IPS-20b (cell line): ENCODE measurements at regions not wholly inside any gene's neighbourhood (a gene's known extent, or its start where the extent isn't known, plus 50 kb on each side); places are given as distances from the start of the nearest gene placed in this dataset.

Experiments used
- H3K27ac ChIP-seq: one replicate; pipeline ENCODE4 v1.5.1; 2013; ENCODE audit warnings: low read length
- H3K27me3 ChIP-seq: 2 replicates; pipeline ENCODE4 v1.6.1; 2013; ENCODE audit warnings: mild to moderate bottlenecking, low read length, inconsistent platforms; ENCODE audit not compliant: insufficient read depth
- H3K36me3 ChIP-seq: 2 replicates; pipeline ENCODE4 v1.6.1; 2013; ENCODE audit warnings: low read depth, mild to moderate bottlenecking, inconsistent platforms, low read length, moderate library complexity; ENCODE audit not compliant: insufficient read depth
- H3K4me1 ChIP-seq: 2 replicates; pipeline ENCODE4 v1.6.1; 2013; ENCODE audit warnings: mild to moderate bottlenecking, control low read depth, inconsistent platforms, low read length, moderate library complexity; ENCODE audit not compliant: insufficient read depth
- H3K4me3 ChIP-seq: 2 replicates; pipeline ENCODE4 v1.5.1; 2013; ENCODE audit warnings: mild to moderate bottlenecking, low read length, inconsistent platforms
- H3K9ac ChIP-seq: 2 replicates; pipeline ENCODE4 v1.6.1; 2013; ENCODE audit warnings: low read depth, mild to moderate bottlenecking, inconsistent platforms, low read length, moderate library complexity
- H3K9me3 ChIP-seq: 2 replicates; pipeline ENCODE4 v1.6.1; 2013; ENCODE audit warnings: mild to moderate bottlenecking, low read depth, low read length, inconsistent platforms; ENCODE audit not compliant: insufficient read depth

DNA sequence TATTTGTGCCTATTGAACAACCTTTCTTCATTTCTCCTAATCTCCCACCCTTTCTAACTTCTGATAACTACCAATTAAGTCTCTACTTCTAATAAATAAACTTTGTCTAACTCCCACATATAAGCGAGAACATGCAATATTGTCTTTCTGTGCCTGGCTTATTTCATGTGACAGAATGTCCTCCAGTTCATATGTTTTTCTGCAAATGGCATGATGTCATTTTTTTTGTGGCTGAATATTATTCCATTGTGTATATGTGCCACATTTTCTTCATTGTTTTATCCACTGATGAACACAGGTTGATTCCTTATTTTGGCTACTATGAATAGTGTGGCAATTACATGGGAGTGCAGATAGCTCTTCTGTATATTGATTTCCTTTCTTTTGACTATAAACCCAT, 1041.5 kb upstream of the MANEA start:
- Histone ChIP-seq H3K9ac (no peak overlapping the region), H3K36me3 (no peaks in the 10 kb centered on the region), H3K27me3 (no peaks in the 10 kb centered on the region), H3K4me3 (no peak overlapping the region), H3K27ac (no peak overlapping the region), H3K9me3 (no peaks in the 10 kb centered on the region), H3K4me1 (no peaks in the 10 kb centered on the region)

DNA sequence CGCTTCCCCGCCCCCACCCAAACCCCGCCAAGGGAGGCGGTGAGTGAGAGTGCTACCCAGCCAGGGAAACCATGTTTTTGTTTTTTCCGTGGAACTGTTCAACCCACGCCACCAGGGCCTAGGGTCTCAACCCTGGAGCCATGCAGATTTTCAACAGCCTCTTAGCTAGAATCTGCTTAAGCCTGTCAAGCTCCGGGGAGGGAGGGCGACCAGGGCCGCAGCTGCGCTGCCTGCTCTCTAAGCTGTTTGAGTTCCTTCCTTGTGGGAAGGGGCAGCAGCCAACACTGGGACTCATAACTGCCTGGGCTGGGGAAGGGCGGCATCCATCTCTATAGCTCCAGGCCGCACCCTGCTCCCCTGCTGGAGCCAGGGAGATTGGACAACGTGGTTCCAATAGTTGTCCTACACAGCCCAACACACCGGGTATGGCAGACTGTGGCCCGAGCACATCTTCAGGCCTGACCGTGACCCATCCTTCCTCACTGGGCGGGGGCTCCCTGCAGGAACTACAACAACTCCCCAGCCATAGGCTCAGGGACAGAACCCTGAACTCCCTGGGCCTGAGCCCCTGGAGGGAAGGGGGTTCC, 1065.7 kb upstream of the MANEA start:
- Histone ChIP-seq H3K27me3 (no peaks in the 10 kb centered on the region), H3K9me3 (no peaks in the 10 kb centered on the region), H3K27ac (no peak overlapping the region), H3K4me3 (no peak overlapping the region), H3K36me3 (no peaks in the 10 kb centered on the region), H3K9ac (no peak overlapping the region), H3K4me1 (no peaks in the 10 kb centered on the region)

DNA sequence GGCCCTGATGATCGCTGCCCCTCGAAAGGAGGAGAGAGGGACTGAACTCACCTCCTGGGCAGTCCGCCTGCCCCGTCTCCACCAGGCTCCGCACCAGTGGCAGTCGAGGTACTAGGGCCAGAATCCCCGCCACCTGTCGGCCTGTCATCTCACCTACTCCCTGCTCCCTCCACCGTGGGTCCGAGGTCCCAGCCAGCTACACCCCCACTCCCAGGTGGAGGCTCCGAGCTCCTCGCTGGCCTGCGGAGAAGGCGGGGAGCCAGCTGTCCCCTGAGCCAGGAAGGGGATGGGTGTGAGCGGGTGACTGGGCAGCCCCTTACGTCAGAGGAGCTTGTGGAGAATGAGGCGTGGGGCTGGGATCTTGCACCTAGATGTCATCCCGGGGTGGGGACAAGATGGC, 1066.5 kb upstream of the MANEA start:
- Histone ChIP-seq H3K9ac (no peak overlapping the region), H3K27ac (no peak overlapping the region), H3K9me3 (no peaks in the 10 kb centered on the region), H3K36me3 (no peaks in the 10 kb centered on the region), H3K4me1 (no peaks in the 10 kb centered on the region), H3K4me3 (no peak overlapping the region), H3K27me3 (no peaks in the 10 kb centered on the region)

GRCh38 chr6:94501516-94501915, 1075.8 kb upstream of the MANEA start:
- Histone ChIP-seq H3K4me3 (no peak overlapping the region), H3K4me1 (no peaks in the 10 kb centered on the region), H3K9ac (no peak overlapping the region), H3K9me3 (no peaks in the 10 kb centered on the region), H3K27ac (no peak overlapping the region), H3K27me3 (no peaks in the 10 kb centered on the region), H3K36me3 (no peaks in the 10 kb centered on the region)

DNA sequence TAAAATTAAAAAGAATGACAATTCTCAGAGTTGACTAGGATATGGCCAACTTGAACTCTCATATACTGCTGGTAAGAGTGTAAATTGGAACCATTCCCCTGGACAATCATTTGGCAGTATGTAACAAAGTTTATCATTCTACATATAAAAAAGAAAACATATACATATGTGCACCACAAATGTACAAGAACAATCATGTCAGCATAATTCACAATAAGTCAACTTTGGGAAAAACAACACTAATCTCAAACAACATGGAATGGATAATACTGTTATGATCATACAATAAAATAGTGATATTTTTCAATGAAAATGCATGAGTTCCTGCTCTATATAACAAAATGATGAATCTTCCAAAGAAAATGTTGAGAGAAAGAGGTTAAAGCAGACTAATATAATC, 1078.7 kb upstream of the EPHA7 start:
- H3K27me3 ChIP-seq: no peaks in the 10 kb centered on the region
- H3K9ac ChIP-seq: no peak overlapping the region
- H3K36me3 ChIP-seq: no peaks in the 10 kb centered on the region
- no peak overlapping the region for H3K4me3 ChIP-seq
- no peaks in the 10 kb centered on the region for H3K4me1 ChIP-seq
- H3K27ac ChIP-seq: no peak overlapping the region
- no peaks in the 10 kb centered on the region for H3K9me3 ChIP-seq

- Histone ChIP-seq H3K36me3 (no peaks in the 10 kb centered on the region), H3K9ac (no peak overlapping the region), H3K4me3 (no peak overlapping the region), H3K4me1 (no peaks in the 10 kb centered on the region), H3K9me3 (no peaks in the 10 kb centered on the region), H3K27me3 (no peaks in the 10 kb centered on the region), H3K27ac (no peak overlapping the region)
These were observed 1075.1 kb upstream of the EPHA7 start for GRCh38 chr6:94494500-94494899.

DNA sequence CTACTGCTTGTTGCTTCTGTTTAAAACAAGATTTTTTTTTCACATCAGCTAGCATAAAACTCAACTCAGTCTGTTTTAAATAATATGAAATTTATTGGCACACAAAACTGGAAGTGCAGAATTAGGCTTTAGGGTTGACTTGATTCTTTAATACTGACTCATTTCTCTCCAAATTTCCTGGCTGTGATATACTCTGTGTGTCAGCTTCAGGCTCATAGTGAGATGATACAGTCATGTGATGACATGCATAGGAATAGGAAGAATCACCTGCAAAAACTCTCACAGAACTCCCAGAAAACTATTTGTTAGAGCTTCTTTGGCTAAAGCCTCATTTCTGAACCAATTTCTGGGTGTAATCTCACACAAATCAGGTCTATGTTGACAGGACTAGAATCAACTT, 1068.0 kb upstream of the EPHA7 start:
- H3K27me3 ChIP-seq: no peaks in the 10 kb centered on the region
- peaks cover 2% of the 10 kb centered on the region; the same call in 1 of the 2 replicates for H3K4me1 ChIP-seq
- no peaks in the 10 kb centered on the region for H3K9me3 ChIP-seq
- H3K27ac ChIP-seq: no peak overlapping the region
- no peak overlapping the region for H3K4me3 ChIP-seq
- no peak overlapping the region for H3K9ac ChIP-seq
- H3K36me3 ChIP-seq: no peaks in the 10 kb centered on the region

- Histone ChIP-seq H3K9me3 (peaks cover 8% of the 10 kb centered on the region; the same call in 1 of the 2 replicates), H3K27me3 (no peaks in the 10 kb centered on the region), H3K36me3 (no peaks in the 10 kb centered on the region), H3K9ac (no peak overlapping the region), H3K4me1 (peaks cover 3% of the 10 kb centered on the region; the same call in 1 of the 2 replicates), H3K27ac (no peak overlapping the region), H3K4me3 (no peak overlapping the region)
These were observed 1059.0 kb upstream of the EPHA7 start for GRCh38 chr6:94478133-94479005.

DNA sequence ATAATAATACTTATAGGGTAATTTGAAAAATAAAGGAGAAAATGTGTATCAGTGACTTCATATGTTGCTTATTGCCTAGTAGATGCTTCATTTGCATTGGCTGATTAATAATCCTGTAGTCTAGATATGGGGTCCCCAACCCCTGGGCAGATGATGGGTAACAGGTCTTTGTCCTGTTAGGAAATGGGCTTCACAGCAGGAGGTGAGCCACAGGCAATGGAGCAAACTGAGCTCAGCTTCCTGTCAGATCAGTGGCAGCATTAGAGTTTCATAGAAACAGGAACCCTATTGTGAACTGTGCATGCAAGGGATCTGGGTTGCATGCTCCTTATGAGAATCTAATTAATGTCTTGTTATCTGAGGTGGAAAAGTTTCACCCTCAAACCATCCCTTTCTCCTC, 1049.5 kb upstream of the EPHA7 start:
- Histone ChIP-seq H3K9me3 (no peaks in the 10 kb centered on the region), H3K36me3 (no peaks in the 10 kb centered on the region), H3K27me3 (no peaks in the 10 kb centered on the region), H3K27ac (no peak overlapping the region), H3K4me1 (peaks cover 20% of the 10 kb centered on the region; the same call in 1 of the 2 replicates), H3K4me3 (no peak overlapping the region), H3K9ac (no peak overlapping the region)

- Histone ChIP-seq H3K9ac (no peak overlapping the region), H3K36me3 (no peaks in the 10 kb centered on the region), H3K27me3 (no peaks in the 10 kb centered on the region), H3K9me3 (no peaks in the 10 kb centered on the region), H3K4me3 (no peak overlapping the region), H3K27ac (no peak overlapping the region), H3K4me1 (peaks cover 25% of the 10 kb centered on the region; the same call in 1 of the 2 replicates)
These were observed 1044.7 kb upstream of the EPHA7 start for GRCh38 chr6:94464018-94464510.

DNA sequence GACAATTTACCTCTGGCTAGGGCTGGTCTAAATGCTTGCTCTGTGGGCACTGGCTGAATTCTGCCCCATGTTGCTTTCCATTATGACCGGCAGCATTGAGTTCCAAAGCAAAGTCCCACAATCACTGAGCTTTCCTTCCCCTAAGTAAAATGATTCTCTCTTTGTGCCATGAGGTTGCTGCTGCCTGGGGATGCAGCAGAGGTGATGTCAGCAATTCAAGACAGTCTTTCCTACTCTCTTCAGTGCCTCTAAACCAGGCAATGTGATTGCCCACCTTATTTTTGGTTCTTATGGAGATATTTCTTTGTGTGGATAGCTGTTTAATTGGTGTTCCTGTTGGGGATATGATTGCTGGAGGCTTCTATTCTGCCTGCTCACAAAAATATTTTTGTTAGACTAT, 1043.9 kb upstream of the EPHA7 start:
- no peak overlapping the region for H3K9ac ChIP-seq
- H3K36me3 ChIP-seq: no peaks in the 10 kb centered on the region
- peaks cover 24% of the 10 kb centered on the region; the same call in 1 of the 2 replicates for H3K4me1 ChIP-seq
- no peaks in the 10 kb centered on the region for H3K9me3 ChIP-seq
- H3K27me3 ChIP-seq: no peaks in the 10 kb centered on the region
- no peak overlapping the region for H3K27ac ChIP-seq
- H3K4me3 ChIP-seq: no peak overlapping the region

DNA sequence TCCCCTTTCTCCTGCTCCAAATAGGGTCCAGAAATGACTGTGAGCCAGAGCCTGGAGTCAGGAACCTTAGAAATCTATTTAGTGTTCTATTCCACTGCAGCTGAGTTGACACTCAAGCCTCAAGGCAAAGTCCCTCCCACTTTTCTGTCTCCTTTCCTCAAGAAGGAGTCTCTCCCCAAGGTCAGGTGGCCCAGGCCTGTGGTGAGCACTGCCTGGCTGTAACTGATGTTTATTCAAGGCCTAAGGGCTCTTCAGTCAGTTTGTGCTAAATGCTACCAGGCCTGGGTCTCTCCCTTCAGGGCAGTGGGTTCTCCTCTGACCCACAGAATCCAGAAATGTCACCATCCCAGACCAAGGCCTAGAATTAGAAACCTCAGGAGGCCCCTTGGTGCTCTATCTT, 1042.9 kb upstream of the EPHA7 start:
- H3K27ac ChIP-seq: no peak overlapping the region
- peaks cover 23% of the 10 kb centered on the region; the same call in 1 of the 2 replicates for H3K4me1 ChIP-seq
- no peaks in the 10 kb centered on the region for H3K9me3 ChIP-seq
- no peaks in the 10 kb centered on the region for H3K27me3 ChIP-seq
- no peak overlapping the region for H3K4me3 ChIP-seq
- no peaks in the 10 kb centered on the region for H3K36me3 ChIP-seq
- no peak overlapping the region for H3K9ac ChIP-seq
